ENCODE measurements at regions not wholly inside any gene's neighbourhood (a gene's known extent, or its start where the extent isn't known, plus 50 kb on each side); places are given as distances from the start of the nearest gene placed in this dataset.
"Not testable (repeated sequence)": the region's sequence is repeated elsewhere in the genome, so short reads cannot be mapped to it uniquely, and the experiment has no call there.

DNA sequence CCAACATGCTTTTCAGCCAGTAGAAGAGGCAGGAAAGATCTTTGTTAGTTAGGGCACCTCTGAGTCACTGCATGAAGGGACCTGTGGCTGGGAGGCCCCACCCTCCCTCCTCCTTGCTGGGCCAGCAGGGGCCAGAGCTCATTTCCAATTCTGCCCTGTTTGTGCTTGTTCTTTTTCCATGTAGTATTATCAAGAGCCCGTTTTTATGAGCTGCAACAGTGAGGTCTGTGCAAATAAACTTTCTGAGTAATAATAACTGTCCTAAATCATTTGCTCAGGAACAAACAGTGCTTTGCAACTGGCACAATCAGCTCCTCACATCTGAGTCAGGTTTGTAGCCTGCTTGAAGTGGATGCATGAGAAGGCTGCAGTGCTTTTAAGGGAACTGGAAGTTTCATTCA lies 128.0 kb downstream of the ARL4C start:
- H3K4me3 ChIP-seq (ENCODE audit: low read length), result no peak overlapping the region
- TF ChIP-seq, protein P1, sequence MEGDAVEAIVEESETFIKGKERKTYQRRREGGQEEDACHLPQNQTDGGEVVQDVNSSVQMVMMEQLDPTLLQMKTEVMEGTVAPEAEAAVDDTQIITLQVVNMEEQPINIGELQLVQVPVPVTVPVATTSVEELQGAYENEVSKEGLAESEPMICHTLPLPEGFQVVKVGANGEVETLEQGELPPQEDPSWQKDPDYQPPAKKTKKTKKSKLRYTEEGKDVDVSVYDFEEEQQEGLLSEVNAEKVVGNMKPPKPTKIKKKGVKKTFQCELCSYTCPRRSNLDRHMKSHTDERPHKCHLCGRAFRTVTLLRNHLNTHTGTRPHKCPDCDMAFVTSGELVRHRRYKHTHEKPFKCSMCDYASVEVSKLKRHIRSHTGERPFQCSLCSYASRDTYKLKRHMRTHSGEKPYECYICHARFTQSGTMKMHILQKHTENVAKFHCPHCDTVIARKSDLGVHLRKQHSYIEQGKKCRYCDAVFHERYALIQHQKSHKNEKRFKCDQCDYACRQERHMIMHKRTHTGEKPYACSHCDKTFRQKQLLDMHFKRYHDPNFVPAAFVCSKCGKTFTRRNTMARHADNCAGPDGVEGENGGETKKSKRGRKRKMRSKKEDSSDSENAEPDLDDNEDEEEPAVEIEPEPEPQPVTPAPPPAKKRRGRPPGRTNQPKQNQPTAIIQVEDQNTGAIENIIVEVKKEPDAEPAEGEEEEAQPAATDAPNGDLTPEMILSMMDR (conservative IDR thresholded peaks at IDR 0.05; ENCODE audit: low read depth, low read length), result no peak
- DNase-seq (ENCODE audit: low read depth), result no peak

- H3K4me3 ChIP-seq (ENCODE audit: low read length), result no peak overlapping the region
- DNase-seq (ENCODE audit: low read depth), result no peak
- TF ChIP-seq, protein P1 (conservative IDR thresholded peaks at IDR 0.05; ENCODE audit: low read depth, low read length), result no peak
Measured at GRCh38 chr2:234366891-234367290, 130.0 kb downstream of the ARL4C start.

GRCh38 chr2:234364661-234365060 lies 132.2 kb downstream of the ARL4C start:
- TF ChIP-seq, protein P1 (conservative IDR thresholded peaks at IDR 0.05; ENCODE audit: low read depth, low read length), result no peak
- H3K4me3 ChIP-seq (ENCODE audit: low read length), result no peak overlapping the region
- DNase-seq (ENCODE audit: low read depth), result no peak

- no peak overlapping the region for H3K4me3 ChIP-seq (ENCODE audit: low read length)
- TF ChIP-seq, protein P1 (conservative IDR thresholded peaks at IDR 0.05; ENCODE audit: low read depth, low read length), result no peak
- DNase-seq (ENCODE audit: low read depth), result no peak
Measured at GRCh38 chr2:234363647-234364294, 133.1 kb downstream of the ARL4C start.

DNA sequence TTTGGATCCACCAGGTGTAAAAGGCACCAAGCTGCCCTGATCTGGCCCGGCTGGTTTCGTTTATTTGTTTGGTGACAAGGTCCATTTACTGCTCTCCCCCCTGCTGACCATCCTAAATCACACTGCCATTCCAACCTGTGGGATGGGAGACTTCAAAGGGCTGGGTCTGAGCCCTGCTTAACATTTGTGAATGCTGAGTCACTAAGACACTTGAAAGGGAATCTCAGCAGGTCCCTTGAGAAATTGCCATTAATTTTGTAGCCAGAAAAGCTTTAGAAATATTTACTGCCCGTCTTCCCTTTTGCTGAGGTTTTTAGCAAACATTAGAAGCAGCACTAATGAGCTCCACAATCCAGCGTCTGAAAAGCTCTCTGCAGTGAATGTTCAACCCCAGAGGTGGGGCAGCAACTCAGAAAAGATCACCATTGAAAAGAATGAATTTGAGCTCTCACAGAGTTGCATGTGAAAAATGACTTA lies 133.8 kb downstream of the ARL4C start:
- no peak overlapping the region for H3K4me3 ChIP-seq (ENCODE audit: low read length)
- peak; percentile 33 for DNase-seq (ENCODE audit: low read depth)
- TF ChIP-seq, protein P1 (conservative IDR thresholded peaks at IDR 0.05; ENCODE audit: low read depth, low read length), result no peak

DNA sequence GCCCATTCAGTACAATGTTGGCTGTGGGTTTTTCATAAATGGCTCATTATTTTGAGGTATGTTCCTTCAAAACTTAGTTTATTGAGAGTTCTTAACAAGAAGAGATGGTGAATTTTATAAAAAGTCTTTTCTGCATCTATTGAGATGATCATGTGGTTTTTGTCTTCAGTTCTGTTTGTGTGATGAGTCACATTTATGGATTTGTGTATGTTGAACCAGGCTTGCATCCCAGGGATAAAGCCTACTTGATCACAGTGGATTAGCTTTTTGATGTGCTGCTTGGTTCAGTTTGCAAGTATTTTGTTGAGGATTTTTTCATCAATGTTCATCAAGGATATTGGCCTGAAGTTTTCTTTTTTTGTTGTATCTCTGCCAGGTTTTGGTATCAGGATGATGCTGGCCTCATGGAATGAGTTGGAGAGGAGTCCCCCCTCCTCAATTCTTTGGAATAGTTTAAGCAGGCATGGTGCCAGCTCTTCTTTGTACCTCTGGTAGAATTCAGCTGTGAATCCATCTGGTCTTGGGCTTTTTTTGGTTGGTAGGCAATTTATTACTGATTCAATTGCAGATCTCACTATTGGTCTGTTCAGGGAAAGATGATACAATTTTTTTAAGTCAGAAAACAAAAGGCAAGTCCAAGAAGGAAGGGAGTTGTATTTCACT lies 136.4 kb downstream of the ARL4C start:
- H3K4me3 ChIP-seq (ENCODE audit: low read length); DNase-seq (ENCODE audit: low read depth): not testable (repeated sequence)

DNA sequence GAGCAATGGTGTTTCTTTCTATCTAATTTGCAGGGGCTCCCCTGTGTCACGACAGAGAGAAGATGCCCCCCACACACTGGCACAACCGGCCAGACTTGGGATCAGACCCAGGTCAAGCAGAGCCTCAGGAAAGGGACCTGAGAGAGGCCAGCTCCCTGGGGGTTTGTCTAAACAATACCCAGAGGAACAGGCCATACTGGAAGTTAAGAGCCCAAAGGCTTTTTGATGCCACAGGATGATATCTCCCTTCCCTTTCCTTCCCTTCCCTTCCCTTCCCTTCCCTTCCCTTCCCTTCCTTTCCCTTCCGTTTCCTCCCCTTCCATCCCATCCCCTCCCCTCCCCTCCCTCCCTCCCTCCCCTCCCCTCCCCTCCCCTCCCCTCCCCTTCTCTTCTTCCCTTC lies 139.2 kb downstream of the ARL4C start:
- no peak for DNase-seq (ENCODE audit: low read depth)
- H3K4me3 ChIP-seq (ENCODE audit: low read length), result no peak overlapping the region
- TF ChIP-seq, protein P1 (conservative IDR thresholded peaks at IDR 0.05; ENCODE audit: low read depth, low read length), result no peak
